ENCODE measurements at regions not wholly inside any gene's neighbourhood (a gene's known extent, or its start where the extent isn't known, plus 50 kb on each side); places are given as distances from the start of the nearest gene placed in this dataset.

DNA sequence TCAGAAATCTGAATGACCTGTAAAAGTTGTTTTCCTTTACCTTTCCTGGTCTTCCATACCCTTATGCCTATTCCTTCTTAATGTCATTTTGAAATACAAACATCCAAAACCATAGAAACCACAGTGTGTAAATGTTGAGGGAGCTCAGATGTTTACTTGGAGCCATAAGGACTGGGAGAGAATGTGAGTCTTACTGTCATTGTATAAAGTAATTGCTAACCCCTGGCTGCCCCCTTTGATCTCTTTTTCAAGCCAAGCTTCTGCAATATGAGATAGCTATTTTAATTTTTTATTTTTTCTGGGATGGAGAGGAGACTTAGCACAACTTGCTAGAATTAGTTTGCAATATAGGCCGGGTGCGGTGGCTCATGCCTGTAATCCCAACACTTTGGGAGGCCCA lies 124.4 kb upstream of the AKIRIN2 start:
- TF ChIP-seq, protein P1, sequence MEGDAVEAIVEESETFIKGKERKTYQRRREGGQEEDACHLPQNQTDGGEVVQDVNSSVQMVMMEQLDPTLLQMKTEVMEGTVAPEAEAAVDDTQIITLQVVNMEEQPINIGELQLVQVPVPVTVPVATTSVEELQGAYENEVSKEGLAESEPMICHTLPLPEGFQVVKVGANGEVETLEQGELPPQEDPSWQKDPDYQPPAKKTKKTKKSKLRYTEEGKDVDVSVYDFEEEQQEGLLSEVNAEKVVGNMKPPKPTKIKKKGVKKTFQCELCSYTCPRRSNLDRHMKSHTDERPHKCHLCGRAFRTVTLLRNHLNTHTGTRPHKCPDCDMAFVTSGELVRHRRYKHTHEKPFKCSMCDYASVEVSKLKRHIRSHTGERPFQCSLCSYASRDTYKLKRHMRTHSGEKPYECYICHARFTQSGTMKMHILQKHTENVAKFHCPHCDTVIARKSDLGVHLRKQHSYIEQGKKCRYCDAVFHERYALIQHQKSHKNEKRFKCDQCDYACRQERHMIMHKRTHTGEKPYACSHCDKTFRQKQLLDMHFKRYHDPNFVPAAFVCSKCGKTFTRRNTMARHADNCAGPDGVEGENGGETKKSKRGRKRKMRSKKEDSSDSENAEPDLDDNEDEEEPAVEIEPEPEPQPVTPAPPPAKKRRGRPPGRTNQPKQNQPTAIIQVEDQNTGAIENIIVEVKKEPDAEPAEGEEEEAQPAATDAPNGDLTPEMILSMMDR (IDR thresholded peaks at IDR 0.05), result no peak
- no peak for TF ChIP-seq EP300 (IDR thresholded peaks at IDR 0.05)
